GM10248 (cell line): ENCODE measurements at regions not wholly inside any gene's neighbourhood (a gene's known extent, or its start where the extent isn't known, plus 50 kb on each side); places are given as distances from the start of the nearest gene placed in this dataset.

Experiments used
- CTCF ChIA-PET: fragments of 300-600 bp; sonication (Branson Sonifier 250); formaldehyde crosslinking; extraction: SDS; loops from one replicate; lab custom pipeline; 2021; ENCODE audit warnings: antibody characterized with exemption; lab: Yijun Ruan, JAX
- POLR2A ChIA-PET: fragments of 350-650 bp; sonication (Branson Sonifier 250); formaldehyde crosslinking; extraction: SDS; loops from one replicate; lab custom pipeline; 2020; ENCODE audit warnings: antibody characterized with exemption; lab: Yijun Ruan, JAX
- DNase-seq: peaks from one replicate; pipeline ENCODE4 v3.0.0; 2012; ENCODE audit errors: extremely low spot score
- CTCF ChIP-seq: IDR thresholded peaks from 2 replicates; pipeline ENCODE4 v1.5.1; 2012; ENCODE audit warnings: mild to moderate bottlenecking, low read depth; ENCODE audit errors: extremely low read depth, missing control alignments, control extremely low read depth

DNA sequence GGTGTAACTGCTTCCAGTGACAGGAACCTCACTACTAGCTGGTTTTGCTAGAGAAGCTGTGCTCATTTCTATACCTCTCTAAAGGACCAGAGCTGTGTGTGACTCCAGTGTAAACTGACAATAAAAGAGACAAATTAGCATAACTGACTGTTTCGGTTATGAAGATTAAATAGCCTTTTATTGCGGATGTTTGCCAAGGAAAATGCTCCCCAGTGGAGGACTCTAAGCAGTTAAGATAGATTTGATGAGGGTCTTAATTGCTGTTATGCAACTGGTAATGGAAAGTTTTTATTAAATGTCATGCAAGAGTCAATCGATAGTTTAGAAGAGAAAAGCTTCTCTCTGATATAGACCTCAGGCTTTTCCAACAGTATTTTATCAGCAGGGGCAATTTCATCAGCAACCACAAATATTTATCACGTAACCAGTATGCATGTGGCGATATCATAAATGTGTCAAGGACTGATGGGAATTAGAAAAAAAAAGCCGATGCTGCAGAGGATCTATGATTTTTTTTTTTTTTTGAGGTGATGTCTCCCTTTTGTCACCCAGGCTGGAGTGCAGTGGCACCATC, 275.2 kb upstream of the DMAC1 start:
- TF ChIP-seq CTCF: no peak
- ChIA-PET CTCF (no interaction called here), POLR2A (no interaction called here)
- DNase-seq: no peak

GRCh38 chr9:8071445-8071798, 271.8 kb upstream of the DMAC1 start:
- TF ChIP-seq CTCF: no peak
- CTCF ChIA-PET: no interaction called here
- POLR2A ChIA-PET: no interaction called here
- no peak for DNase-seq

DNA sequence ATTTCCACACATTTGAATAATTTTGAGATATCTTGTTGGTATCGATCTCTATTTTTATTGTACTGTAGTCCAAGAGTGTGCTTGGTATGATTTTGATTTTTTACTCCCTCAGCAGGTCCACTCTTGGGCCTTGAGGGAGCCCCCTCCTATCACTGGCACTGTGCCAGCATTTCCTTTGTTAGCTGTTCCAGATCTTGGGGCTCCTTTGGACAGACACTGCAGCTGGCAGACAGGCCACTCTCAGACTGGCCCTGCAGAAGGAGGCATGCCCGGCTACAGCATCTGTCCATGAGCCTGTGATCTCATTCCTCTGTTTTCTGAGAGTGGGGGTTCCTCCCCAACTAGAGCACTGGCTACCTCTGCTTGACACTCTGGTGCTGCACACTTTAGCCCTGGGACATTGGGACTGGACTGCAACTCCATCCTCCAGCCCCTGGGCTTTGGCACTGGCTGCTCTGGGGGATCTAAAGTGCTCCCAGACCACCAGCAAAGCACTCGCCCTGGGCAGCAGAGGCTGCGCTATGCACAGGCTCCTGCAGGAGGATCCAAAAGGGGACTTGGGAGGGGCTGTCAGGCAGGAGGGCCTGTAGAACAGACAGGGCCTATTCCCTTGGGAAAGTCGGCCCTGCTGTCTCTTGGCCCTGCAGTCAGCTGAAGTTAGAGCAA, 271.3 kb upstream of the DMAC1 start:
- no peak for DNase-seq
- ChIA-PET CTCF (no interaction called here), POLR2A (interaction anchor here (0.6 kb wide), 1 partner anchor 15 kb away, joined by 4 read pairs; no protein-coding TSS in a partner anchor)

DNA sequence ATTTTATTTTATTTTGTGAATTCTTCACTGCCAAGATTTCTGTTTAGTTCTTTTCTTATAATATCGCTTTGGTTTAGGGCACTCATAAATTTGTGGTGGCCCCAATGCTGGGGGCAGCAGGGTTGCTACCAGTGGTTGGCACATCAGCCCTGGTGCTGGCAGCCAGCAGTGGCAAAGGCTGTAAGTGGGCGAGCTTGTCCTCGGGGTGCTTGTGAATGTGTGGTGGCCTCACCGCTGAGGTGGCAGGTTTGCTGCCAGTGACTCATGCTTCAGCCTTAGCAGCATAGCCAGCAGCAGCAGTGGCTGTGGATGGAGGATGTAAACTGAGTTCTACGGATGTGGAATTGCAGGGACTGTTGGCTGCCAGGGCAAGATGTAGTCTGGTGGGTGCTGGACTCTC, 262.9 kb upstream of the DMAC1 start:
- no peak for TF ChIP-seq CTCF
- POLR2A ChIA-PET: no interaction called here
- no peak for DNase-seq
- CTCF ChIA-PET: interaction anchor here (1.2 kb wide), 1 partner anchor 11 kb away, joined by 3 read pairs; no protein-coding TSS in a partner anchor

More for the DNA sequence above, 271.3 kb upstream of the DMAC1 start:
- no peak for TF ChIP-seq CTCF

DNA sequence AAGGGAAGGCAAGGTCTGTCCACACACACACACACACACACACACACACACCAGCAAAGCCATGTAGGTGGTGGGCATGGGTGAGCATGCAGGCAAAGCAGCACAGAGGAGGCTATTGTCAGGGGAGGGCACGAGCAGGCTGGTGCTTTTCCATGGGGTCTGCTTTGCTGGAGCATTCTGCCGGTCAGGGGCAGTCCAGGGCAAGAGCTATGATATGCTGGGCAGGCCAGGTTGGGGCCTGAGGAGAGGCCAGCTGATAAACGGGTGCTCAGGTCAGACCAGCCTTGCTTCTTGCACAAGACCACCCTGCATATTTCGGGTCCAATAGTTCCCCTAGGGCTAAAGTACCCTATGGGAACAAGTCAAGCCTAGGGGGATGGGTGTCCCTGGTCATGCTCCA, 253.9 kb upstream of the DMAC1 start:
- POLR2A ChIA-PET: no interaction called here
- DNase-seq: no peak
- TF ChIP-seq CTCF: no peak
- CTCF ChIA-PET: no interaction called here

DNA sequence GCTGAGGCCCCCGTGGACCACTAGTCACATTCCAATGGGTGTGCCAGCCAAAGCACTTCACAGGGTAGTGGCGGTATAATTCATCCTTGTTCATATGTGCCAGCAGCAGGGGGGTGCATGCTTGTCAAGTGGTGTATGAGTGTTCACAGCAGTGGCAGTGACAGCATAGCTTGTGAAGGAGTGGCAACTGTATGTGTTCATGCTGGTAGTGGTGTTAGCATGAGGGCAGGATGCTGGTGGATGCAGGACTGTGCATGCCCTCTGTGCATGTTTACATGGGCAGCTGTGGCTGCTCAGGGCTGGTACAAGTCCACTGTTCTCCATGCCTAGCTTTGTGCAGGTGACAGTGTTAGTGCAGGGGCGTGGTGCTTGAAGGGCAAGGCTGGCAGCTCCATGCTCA, 253.4 kb upstream of the DMAC1 start:
- TF ChIP-seq CTCF: no peak
- ChIA-PET CTCF (no interaction called here), POLR2A (no interaction called here)
- no peak for DNase-seq
